GM03348 (cell line): ENCODE measurements at regions not wholly inside any gene's neighbourhood (a gene's known extent, or its start where the extent isn't known, plus 50 kb on each side); places are given as distances from the start of the nearest gene placed in this dataset.
"Not testable (repeated sequence)": the region's sequence is repeated elsewhere in the genome, so short reads cannot be mapped to it uniquely, and the experiment has no call there.

Source experiments
- DNase-seq: peaks from one replicate; pipeline ENCODE4 v3.0.0; 2012; ENCODE audit warnings: low spot score

DNA sequence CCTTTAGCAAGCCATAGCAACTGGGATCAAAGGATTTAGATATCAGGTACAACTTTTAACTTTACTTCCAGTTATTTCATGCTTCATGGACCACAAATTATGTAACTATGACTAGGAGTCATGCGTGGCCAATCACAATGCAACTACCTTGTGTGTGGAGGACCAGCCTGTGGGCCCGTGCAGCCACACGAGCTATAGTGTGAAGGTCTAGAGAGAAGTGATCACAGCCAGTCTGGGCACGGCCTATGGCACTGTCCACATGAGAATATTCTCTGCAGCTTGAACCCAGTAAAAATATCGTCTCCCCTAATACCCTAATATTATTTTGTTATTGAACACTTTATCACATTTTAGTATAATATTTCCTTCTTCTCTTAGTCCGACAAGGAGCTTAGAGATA, 464.9 kb upstream of the MIR17HG start:
- no peak for DNase-seq

DNA sequence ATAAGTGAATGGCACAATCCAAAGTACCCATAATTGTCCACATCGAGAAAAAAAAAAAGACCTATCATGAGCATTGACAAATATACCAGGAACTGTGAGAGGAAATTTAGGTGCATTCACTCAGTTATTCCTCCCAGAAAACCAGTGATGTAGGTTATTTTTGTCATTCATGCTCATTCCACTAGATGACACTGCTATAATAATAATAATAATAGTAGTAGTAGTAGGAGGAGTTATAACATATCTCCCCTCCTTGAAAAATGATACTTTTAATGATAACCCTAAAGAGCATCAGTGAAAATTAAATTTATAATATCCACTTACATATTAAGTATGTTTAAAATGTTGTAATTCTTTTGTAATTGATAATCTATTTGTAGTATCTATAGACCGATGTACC, 463.9 kb upstream of the MIR17HG start:
- DNase-seq = no peak

DNA sequence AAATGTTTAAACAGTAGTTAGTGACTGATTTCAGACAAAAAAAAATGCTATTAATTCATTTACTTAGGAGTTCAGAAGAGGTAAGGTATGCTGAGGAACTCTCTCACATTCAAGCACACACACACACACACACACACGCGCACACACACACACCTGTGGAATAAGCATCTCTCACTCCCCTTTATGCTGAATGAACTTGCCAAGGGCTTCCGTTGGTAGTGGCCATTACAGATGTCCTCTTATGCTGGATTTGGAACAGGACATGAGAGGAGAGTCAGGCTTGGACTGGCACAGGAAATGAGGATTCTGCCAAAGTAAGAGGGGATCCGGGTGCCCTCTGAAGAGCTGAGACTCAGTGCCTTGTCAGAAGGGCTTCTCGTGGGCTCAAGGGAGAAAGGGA, 463.4 kb upstream of the MIR17HG start:
- DNase-seq = no peak

DNA sequence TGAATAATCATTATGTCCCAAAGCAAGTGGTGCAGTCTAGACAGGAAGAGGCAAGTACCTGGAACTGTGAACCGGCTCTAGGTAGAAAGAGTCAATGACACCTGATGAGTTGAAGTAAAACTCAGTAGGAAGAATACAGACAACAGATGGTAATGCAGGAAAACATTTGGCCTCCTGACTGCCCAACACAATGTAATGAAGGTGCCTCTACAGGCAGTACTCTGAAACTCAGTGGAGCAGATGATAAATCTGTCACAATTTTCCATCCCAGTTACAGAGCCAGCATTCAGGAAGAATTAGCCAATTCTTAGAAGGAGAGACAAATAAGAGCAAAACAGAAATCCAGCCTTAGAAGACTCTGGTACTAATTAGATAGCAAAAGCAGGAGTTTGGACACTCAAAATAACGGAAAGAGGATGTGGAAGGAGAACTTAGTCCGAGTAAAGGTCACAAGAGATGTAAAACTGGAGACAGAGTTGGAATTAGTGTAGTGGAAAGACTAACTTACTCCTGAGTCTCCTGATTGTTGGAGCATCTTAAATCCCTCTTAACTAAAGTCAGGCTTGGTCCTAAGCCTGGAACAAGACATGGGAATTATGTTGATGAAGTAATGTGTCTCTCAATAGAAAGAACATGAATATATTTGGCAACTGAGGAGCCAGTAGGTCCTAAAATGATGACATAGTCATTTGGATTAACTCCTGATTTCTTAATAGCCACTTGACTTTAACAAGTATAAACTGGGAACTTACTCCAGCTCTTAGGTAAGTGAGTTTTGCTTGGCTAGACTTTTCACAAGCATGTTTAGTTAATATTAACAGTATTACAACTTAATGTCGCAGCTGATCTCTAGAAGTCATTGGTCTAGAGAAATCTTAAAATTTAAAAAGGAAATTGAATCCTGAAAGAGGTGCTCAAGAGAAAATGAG, 457.3 kb upstream of the MIR17HG start:
- no peak for DNase-seq

DNA sequence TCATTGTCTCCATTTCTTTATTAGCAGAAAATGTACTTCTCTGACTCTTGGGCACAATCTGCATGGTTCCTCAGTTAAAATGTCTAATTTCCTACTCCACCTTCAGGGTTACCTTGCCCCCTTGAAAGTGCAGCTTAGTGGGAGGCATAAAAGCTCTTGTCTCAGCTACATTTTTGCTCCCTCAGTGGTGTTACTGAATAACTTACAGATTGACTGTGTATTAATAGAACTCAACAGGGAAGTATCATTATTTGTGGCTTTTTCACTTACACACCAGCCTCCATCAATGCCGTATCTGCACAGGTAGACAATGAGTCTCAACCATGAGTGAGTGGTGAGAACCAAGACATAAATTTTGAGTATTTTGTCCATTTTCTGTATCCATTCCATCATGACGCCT, 456.2 kb upstream of the MIR17HG start:
- no peak for DNase-seq

DNA sequence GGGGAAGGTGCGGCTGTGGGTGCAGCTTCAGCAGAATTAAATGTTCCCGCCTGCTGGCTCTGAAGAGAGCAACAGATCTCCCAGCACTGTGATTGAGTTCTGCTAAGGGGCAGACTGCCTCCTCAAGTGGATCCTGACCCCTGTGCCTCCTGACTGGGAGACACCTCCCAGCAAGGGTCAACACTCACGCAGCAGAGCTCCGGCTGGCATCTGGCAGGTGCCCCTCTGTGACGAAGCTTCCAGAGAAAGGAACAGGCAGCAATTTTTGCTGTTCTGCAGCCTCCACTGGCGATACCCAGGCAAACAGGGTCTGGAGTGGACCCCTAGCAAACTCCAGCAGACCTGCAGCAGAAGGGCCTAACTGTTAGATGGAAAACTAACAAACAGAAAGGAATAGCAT, 454.3 kb upstream of the MIR17HG start:
- DNase-seq = not testable (repeated sequence)

DNA sequence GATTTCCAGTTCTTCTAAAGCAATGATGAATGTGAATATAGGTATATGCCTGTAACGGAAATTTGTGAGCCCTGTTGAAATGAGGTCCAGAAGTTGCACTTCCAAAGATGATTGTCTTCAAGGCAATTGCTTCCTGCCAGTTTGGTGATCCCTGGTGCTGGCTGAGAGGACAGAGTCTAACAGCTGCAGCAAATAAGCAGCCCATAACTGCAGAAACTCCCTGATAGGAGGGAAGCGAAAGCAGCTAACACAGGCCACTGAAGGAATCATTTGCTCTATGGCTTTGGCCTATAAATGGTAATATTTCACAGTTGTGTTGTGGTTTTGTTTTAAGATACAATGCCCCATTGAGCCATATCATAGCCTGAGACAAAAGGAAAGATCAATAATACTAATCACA, 451.5 kb upstream of the MIR17HG start:
- no peak for DNase-seq

DNA sequence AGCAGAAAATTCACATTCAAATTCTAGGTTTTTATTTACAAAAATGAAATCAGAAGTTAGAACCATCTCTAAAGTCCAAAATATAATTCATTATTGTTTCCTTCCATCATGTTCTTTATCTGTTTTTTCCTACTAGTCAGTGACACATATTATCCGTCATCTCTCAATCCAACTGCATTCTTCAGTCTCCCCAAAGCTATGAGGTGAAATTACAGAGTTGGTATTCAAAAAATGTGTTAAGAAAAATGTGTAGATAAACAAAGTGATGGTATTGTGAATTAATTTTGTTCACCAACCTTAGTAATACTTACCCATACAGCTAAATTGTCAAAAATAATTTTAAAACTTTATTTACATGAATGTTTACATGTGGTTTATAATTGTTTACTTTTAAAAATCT, 448.7 kb upstream of the MIR17HG start:
- DNase-seq = no peak

DNA sequence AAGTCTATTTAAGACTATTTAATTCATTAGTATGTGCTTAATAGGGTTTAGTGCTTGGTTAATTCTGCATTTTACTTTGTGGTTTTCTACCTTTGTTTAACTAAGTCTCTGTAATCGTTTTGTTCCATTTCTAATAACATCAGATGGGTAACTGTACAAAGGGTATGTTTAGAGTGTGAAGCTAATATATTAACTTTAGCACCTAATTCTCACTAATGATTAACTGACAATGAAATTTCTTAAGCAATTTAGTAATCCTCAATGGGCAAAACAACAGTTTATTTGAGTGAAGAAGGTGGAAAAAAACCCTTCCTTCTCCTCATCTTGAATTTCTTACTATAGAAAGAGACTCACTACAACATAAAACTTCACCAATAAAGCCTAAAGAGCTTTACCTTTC, 448.1 kb upstream of the MIR17HG start:
- DNase-seq = no peak

DNA sequence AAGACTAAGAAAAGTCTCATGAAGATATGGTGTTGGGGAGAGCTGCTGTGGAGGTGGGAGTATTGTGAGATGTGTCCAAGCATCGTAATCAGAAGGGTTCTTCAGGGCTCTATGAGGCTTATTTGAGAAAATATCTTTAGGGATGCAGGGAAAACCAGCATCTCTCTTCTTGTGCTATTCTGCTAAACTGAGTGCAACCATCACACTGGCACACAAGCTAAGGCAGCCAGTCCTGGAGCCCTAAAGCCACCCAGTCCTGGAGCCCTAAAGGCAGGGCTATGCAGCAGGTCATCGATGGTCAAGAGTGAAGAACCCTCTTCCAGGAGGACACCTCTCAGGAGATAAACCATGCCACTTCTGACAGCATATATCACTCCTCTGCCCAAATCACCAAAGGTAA, 445.2 kb upstream of the MIR17HG start:
- no peak for DNase-seq

DNA sequence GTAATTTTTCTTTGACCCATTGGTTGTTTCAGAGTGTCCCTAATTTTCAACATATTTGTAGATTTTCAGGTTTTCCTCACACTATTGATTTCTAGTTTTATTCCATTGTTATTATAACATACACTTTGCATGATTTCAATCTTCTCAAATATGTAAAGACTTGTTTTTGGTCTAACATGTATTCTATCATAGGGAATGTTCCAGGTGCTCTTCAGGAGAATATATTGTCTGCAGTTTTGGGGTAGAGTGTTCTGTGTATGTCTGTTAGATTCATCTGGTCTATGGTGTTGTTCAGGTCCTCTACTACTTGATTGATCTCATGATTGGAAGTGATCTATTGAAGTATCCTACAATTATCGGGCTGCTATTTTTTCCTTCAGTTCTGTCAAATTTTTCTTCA, 440.9 kb upstream of the MIR17HG start:
- DNase-seq = no peak

DNA sequence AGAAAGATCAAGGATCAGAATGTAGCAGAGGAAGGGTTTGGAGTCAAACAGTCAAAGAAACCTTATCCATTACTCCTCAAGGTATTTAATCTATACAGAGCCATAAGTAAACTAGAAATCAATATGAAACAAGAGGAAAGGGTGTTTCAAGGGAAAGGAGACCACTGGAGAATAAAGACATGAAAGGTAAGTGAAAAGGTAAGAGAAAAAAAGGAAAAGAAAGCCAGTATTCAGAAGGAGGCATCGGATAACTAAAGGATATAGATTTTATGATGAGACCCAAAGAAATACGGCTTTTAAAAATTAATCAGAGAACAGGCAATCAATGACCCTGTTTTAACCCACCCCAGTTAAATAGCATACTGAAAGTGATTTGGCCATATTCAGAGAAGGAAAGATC, 438.7 kb upstream of the MIR17HG start:
- DNase-seq = no peak

DNA sequence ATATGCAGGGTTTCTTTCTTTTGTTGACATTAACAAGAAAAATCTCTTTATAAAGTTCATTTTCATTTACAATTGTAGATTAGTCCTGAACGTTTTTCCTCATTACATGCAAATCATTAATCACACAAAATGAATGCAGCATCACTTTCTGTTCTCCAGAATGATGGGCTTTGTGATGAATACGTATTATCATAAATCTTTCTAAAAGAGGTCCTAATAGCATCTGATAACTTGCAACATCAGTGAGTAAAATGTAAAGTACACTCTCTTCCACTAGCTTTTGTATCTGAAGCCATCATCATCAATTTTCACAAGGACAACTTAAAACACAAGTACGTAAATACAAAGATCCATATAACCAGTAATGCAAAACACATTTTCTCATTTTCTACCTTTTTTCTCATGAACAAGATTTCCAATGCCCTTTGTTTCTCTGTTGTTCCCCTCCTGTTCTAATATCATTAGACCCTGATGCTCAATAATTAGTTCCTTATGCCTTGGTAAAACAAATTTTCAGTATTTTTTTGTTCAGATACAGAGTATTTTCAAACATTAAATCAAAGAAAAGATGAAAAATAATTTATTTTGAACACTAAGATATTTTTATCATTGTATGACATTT, 437.4 kb upstream of the MIR17HG start:
- no peak for DNase-seq

DNA sequence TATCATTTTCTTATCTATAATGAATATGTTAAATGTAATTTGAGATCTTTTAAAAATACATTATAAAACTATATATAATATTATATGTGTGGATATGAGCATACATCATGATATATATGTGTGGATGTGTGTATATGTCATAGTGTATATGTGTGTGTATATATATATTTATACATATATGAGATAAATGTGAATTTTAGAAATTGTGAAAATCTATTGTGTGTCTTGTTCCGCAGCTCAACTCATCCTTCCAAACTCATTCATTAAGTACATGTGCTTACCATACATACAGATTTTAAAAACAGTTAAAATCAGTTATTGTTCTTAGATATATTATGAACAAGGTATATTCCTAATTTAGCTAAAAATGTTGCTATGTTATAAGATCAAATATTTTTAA, 435.2 kb upstream of the MIR17HG start:
- no peak for DNase-seq

DNA sequence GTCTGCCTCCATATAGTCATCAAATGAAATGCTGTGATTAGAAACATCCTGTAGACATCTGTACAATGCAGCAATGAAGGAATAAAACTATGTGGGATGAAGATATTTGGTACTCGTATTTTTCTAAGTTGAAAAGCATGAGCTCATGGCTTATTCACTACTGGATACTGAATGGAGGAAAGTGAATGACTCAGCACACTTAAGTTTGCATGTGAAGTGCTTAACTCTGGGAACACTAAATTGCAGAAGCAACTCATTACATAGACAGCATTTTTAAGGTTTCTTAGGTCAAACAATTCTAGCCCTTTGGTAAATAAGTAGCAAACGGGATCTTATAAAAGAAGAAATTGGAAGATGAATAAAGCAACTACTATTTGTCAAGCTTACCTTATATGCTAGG, 429.0 kb upstream of the MIR17HG start:
- no peak for DNase-seq

DNA sequence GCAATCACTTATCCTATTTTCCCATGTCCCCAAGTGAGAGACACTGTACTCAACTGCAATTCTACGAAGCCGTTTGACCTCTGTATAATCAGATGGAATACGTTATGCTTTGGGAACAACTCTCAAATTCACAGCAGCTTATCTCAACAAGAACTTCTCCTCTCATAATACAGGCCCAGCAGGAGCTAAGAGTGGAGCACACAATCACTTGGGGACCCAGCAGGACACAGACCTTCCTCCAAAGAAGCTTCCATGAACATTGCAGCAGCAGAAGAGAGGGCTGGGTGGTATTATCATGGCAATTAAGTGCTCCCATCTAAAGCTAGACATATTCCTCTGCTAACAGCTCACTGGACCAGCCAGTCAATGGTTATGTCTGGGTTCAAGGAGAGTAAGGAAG, 428.3 kb upstream of the MIR17HG start:
- no peak for DNase-seq

DNA sequence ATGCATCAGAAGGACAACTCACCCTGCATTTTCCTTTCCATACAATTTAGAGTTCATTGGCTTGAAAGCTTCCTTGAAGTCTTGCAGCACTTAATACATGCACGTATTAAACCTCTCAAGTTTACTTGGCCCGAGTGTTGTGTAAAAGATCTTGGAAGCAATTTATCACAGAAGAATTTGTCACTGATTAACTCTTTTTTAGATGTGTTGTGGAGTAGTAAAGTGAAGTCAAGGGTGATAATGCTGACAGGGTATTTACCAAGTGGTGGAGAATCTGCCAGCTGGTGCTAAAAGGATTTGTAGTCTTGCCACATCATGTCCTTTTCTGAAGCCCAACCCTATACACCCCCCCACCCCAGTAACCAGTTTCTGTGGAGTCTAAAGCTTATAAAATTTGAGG, 421.0 kb upstream of the MIR17HG start:
- no peak for DNase-seq

DNA sequence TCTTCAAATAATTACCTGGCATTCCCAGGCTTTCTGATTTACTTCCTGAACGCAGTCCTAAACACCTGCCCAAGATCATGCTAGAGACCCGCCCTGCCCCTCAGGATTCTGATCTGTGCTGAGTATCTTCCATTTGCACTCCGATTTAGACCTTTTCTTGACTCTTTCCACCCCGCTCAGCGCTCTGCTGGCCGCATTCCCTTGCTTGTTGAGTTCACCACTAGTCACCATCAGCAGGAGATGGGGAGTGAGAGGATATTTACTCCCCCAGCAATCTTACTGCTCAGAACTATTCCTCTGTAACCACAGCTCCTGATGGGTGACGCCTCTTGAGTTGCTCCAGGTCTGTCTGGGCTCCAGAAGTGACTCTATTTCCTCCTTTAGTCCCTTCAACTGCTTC, 419.4 kb upstream of the MIR17HG start:
- DNase-seq = no peak

DNA sequence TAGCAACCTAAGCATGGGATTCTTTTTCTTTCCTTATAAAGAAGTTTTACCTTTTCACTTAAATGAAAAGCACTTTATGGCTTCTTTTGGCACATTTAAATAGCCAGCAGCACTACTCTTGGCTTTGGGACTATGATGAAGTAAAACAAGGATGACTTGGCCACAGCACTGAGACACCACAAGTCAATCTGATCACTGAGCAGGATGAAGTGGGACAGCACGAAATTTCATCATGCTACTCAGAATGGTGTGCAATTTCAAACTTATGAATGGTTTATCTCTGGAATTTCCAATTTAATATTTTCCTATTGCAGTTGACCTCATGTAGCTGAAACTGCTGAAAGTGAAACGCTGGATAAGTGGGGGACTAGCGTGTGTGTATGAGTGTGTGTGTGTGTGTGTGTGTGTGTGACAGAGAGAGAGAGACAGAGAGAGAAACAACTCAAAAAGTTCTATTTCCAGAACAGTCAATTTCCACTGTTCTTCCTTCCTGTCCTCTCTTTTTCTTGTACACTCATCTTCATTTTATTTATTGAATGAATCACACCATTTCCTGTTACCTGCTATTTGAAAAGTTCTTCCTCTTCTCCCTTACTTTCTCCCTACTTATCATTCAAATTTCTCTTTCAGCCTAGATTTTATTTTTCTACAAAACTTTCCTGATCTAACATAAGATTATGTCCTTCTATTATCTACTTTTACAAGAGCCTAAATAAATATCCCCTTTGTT, 414.2 kb upstream of the MIR17HG start:
- no peak for DNase-seq

DNA sequence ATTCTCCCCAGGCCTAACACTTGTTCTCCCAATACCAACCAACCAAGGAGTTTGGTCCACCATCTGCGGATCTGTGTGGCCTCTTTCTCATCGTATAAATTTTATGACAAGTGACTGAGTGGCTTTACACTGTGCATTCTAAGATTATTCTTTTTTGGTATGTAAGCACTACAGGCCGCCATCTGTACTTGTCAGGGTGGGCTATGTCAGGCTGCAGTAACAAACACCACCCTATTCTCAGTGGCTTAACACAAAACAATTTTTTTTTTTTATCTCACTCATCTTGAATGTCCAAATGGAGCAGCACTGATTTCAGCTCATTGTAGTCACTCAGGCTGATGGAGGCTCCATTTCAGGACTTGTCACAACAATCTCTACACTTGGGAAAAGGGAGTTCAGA, 412.7 kb upstream of the MIR17HG start:
- DNase-seq = no peak

DNA sequence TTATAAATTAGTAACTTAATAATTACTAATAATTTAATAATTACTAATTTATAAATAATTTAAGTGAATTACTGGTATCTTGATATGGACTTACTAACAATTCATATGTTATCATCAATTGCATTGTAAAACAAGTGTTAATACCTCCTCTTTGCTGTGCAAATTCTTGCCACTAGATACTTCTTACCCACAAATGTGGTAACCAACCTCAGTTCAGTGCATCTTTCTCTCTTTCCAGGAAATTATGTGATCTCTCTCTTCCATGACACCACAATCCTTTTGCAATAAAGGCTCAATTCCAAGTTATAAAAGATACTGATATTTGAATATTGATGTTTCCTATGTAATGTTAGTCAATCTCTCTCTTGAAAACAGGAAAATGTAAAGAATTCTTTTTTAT, 408.6 kb upstream of the MIR17HG start:
- no peak for DNase-seq

DNA sequence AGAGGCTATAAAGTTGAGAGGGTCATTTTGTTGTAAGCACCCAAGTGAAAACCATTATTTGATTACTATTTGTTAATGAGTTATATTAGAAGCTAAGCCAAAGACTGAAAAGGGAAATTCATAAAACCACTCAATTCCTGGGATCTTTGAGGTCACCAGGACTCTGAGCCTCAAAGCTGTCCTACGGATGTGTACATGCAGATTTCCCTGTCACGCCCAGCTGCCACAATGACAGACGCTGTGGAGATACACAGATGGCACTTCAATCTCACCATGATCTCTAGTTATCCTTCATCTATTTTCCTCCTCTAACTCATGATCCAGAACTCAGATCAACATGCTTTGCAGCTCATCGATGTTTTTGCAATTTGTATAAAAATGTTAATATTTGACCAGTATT, 403.5 kb upstream of the MIR17HG start:
- DNase-seq = no peak

DNA sequence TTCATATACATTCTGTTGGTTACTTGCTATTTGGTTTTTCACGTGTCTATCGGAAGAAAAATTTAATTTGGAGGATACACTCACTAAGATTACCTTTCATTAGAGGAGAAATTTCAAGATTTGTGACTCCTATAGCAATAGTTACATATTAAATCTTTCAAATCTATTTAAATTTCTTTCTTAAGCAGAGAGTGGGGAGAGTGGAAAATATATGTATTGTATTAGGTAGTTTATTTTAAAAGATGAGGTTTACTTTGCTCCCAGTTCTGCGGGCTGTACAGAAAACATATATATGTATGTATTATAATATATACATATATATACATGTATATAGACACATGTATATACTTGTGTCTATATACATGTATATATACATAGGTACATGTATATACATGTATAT, 402.3 kb upstream of the MIR17HG start:
- not testable (repeated sequence) for DNase-seq
